ENCODE measurements at regions not wholly inside any gene's neighbourhood (a gene's known extent, or its start where the extent isn't known, plus 50 kb on each side); places are given as distances from the start of the nearest gene placed in this dataset.
"Not testable (repeated sequence)": the region's sequence is repeated elsewhere in the genome, so short reads cannot be mapped to it uniquely, and the experiment has no call there.

GRCh38 chr2:175679231-175679630 lies 322.8 kb downstream of the LNPK start:
- no peak for TF ChIP-seq CTCF (IDR thresholded peaks at IDR 0.05)
- H3K27me3 Mint-ChIP-seq (ENCODE audit: unreplicated experiment), result peaks cover 6% of the 10 kb centered on the region
- DNase-seq (ENCODE audit: extremely low spot score, unreplicated experiment), result no peak

DNA sequence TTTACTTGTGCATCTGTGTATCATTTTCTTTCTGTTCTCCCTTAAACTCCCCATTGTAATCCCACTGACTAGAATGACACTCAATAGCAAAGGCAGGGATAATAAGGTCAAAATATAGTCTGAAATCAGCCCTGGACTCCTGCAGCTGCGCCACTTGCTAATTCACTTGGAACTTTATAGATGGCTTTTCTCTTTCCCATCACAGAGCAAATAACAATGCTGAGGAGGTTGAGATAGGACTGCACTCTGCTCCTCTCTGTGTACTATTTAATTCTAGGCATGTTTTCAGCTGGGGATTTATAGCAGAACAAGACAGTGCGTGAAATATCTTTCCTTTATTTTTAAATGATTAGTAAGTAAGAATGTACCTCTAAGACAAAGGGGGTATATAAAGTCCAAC lies 324.2 kb downstream of the LNPK start:
- TF ChIP-seq CTCF (IDR thresholded peaks at IDR 0.05), result no peak
- H3K36me3 Mint-ChIP-seq (ENCODE audit: unreplicated experiment), result no peaks in the 10 kb centered on the region
- H3K4me1 Mint-ChIP-seq (ENCODE audit: unreplicated experiment), result no peaks in the 10 kb centered on the region
- no peak overlapping the region for H3K4me3 Mint-ChIP-seq (ENCODE audit: unreplicated experiment)
- peaks cover 6% of the 10 kb centered on the region for H3K27me3 Mint-ChIP-seq (ENCODE audit: unreplicated experiment)
- H3K27ac Mint-ChIP-seq (ENCODE audit: unreplicated experiment), result no peak overlapping the region
- no peak for DNase-seq (ENCODE audit: extremely low spot score, unreplicated experiment)
- H3K9me3 Mint-ChIP-seq (ENCODE audit: unreplicated experiment), result peaks cover 11% of the 10 kb centered on the region

More at GRCh38 chr2:175679231-175679630, 322.8 kb downstream of the LNPK start:
- Mint-ChIP-seq H3K4me1 (ENCODE audit: unreplicated experiment) (no peaks in the 10 kb centered on the region), H3K27ac (ENCODE audit: unreplicated experiment) (no peak overlapping the region), H3K9me3 (ENCODE audit: unreplicated experiment) (peaks cover 4% of the 10 kb centered on the region), H3K36me3 (ENCODE audit: unreplicated experiment) (no peaks in the 10 kb centered on the region), H3K4me3 (ENCODE audit: unreplicated experiment) (no peak overlapping the region)

GRCh38 chr2:175676813-175677212 lies 325.3 kb downstream of the LNPK start:
- no peaks in the 10 kb centered on the region for H3K4me1 Mint-ChIP-seq (ENCODE audit: unreplicated experiment)
- H3K27me3 Mint-ChIP-seq (ENCODE audit: unreplicated experiment), result peaks cover 6% of the 10 kb centered on the region
- no peak overlapping the region for H3K4me3 Mint-ChIP-seq (ENCODE audit: unreplicated experiment)
- no peaks in the 10 kb centered on the region for H3K36me3 Mint-ChIP-seq (ENCODE audit: unreplicated experiment)
- no peak for DNase-seq (ENCODE audit: extremely low spot score, unreplicated experiment)
- no peak overlapping the region for H3K27ac Mint-ChIP-seq (ENCODE audit: unreplicated experiment)
- TF ChIP-seq CTCF (IDR thresholded peaks at IDR 0.05), result no peak
- peaks cover 11% of the 10 kb centered on the region for H3K9me3 Mint-ChIP-seq (ENCODE audit: unreplicated experiment)

- not testable (repeated sequence) for DNase-seq (ENCODE audit: extremely low spot score, unreplicated experiment); H3K4me1 Mint-ChIP-seq (ENCODE audit: unreplicated experiment); H3K27me3 Mint-ChIP-seq (ENCODE audit: unreplicated experiment); H3K4me3 Mint-ChIP-seq (ENCODE audit: unreplicated experiment); H3K36me3 Mint-ChIP-seq (ENCODE audit: unreplicated experiment); H3K27ac Mint-ChIP-seq (ENCODE audit: unreplicated experiment)
- peaks cover 25% of the 10 kb centered on the region for H3K9me3 Mint-ChIP-seq (ENCODE audit: unreplicated experiment)
These were observed 333.3 kb downstream of the LNPK start for GRCh38 chr2:175668804-175669203.

DNA sequence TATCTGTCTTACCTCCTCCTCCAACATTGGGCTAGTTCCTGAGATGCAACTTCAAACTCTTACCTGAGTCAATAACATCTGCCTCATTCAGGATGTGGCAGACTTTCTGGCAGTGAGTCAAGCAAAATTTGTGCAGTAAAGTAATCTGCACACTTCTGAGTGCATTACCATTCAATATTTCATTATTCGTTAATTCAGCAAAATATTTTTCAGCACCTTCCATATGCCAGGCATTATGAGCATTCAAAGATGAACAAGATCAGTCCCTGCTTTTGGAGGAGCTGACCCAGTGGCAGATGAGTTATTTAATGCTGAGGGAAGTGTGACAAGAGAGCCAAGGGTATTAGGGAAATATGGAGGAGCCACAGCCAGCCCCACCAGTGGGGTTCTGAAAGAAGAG lies 339.7 kb downstream of the LNPK start:
- Mint-ChIP-seq H3K36me3 (ENCODE audit: unreplicated experiment) (no peaks in the 10 kb centered on the region), H3K4me3 (ENCODE audit: unreplicated experiment) (no peak overlapping the region), H3K27ac (ENCODE audit: unreplicated experiment) (no peak overlapping the region), H3K27me3 (ENCODE audit: unreplicated experiment) (peaks cover 8% of the 10 kb centered on the region), H3K4me1 (ENCODE audit: unreplicated experiment) (no peaks in the 10 kb centered on the region), H3K9me3 (ENCODE audit: unreplicated experiment) (no peaks in the 10 kb centered on the region)
- no peak for TF ChIP-seq CTCF (IDR thresholded peaks at IDR 0.05)
- DNase-seq (ENCODE audit: extremely low spot score, unreplicated experiment), result no peak

DNA sequence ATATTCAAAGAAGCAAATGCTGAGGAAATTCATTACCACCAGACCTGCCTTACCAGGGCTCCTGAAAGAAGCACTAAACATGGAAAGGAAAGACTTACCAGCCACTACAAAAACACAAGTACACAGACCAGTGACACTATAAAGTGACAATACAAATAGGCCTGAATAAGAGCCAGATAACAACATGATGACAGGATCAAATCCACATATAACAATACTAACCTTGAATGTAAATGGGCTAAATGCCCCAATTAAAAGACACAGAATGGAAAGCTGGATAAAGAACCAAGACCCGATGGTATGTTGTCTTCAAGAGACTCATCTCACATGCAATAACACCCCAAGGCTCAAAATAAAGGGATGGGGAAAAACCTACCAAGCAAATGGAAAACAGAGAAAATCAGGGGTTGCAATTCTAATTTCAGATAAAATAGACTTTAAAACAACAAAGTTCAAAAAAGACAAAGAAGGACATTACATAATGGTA lies 353.4 kb downstream of the LNPK start:
- H3K4me1 Mint-ChIP-seq (ENCODE audit: unreplicated experiment), result no peaks in the 10 kb centered on the region
- no peak for TF ChIP-seq CTCF (IDR thresholded peaks at IDR 0.05)
- H3K27ac Mint-ChIP-seq (ENCODE audit: unreplicated experiment), result no peak overlapping the region
- no peaks in the 10 kb centered on the region for H3K27me3 Mint-ChIP-seq (ENCODE audit: unreplicated experiment)
- no peaks in the 10 kb centered on the region for H3K36me3 Mint-ChIP-seq (ENCODE audit: unreplicated experiment)
- no peak for DNase-seq (ENCODE audit: extremely low spot score, unreplicated experiment)
- no peak overlapping the region for H3K4me3 Mint-ChIP-seq (ENCODE audit: unreplicated experiment)
- peaks cover 17% of the 10 kb centered on the region for H3K9me3 Mint-ChIP-seq (ENCODE audit: unreplicated experiment)

Data from osteocyte (in vitro differentiated cells).